Mesenchymal stem cell (in vitro differentiated cells and primary cell): ENCODE measurements at regions not wholly inside any gene's neighbourhood (a gene's known extent, or its start where the extent isn't known, plus 50 kb on each side); places are given as distances from the start of the nearest gene placed in this dataset.

Experiments used
- DNase-seq: peaks from one replicate; pipeline ENCODE4 v3.0.0-alpha.2; 2013
- H2AFZ ChIP-seq: one replicate; pipeline ENCODE4 v1.6.1; 2013; ENCODE audit warnings: low read depth, mild to moderate bottlenecking, control low read depth, inconsistent platforms, low read length, moderate library complexity
- H2AK5ac ChIP-seq: 2 replicates; pipeline ENCODE4 v1.6.1; 2013; ENCODE audit warnings: low read length, moderate library complexity, mild to moderate bottlenecking, inconsistent platforms; ENCODE audit not compliant: severe bottlenecking
- H2BK120ac ChIP-seq: one replicate; pipeline ENCODE4 v1.6.1; 2013; ENCODE audit warnings: low read depth, mild to moderate bottlenecking, inconsistent platforms, low read length, moderate library complexity
- H2BK12ac ChIP-seq, 2 experiments: one replicate each; pipeline ENCODE4 v1.6.1; 2013; ENCODE audit warnings: inconsistent platforms in 2 of 2, low read length in 2 of 2, mild to moderate bottlenecking in 2 of 2, moderate library complexity in 2 of 2, control low read depth in 1 of 2
- H2BK15ac ChIP-seq: one replicate; pipeline ENCODE4 v1.6.1; 2013; ENCODE audit warnings: mild to moderate bottlenecking, low read depth, inconsistent platforms; ENCODE audit not compliant: poor library complexity, severe bottlenecking
- H2BK5ac ChIP-seq: 2 replicates; pipeline ENCODE4 v1.6.1; 2013; ENCODE audit warnings: low read depth, mild to moderate bottlenecking, low read length, control low read depth, inconsistent platforms; ENCODE audit not compliant: poor library complexity, severe bottlenecking
- H3K14ac ChIP-seq, 2 experiments: one replicate each; pipeline ENCODE4 v1.6.1; 2013; ENCODE audit warnings: inconsistent platforms in 2 of 2, low read length in 2 of 2, control low read depth in 1 of 2, mild to moderate bottlenecking in 1 of 2, moderate library complexity in 1 of 2
- H3K18ac ChIP-seq, 2 experiments: one replicate each; pipeline ENCODE4 v1.6.1; 2013; ENCODE audit warnings: inconsistent platforms in 2 of 2, low read length in 2 of 2, control low read depth in 1 of 2, low read depth in 1 of 2, mild to moderate bottlenecking in 1 of 2
- H3K23ac ChIP-seq, 2 experiments: one replicate each; pipeline ENCODE4 v1.6.1; 2013; ENCODE audit warnings: inconsistent platforms in 2 of 2, low read length in 2 of 2, mild to moderate bottlenecking in 2 of 2, moderate library complexity in 2 of 2, control low read depth in 1 of 2
- H3K27ac ChIP-seq: 2 replicates; pipeline ENCODE4 v1.5.1; 2013; ENCODE audit warnings: mild to moderate bottlenecking, moderate library complexity, low read length, control low read depth, inconsistent platforms; ENCODE audit not compliant: poor library complexity, severe bottlenecking
- H3K27me3 ChIP-seq, 2 experiments: 2 replicates each; pipeline versions ENCODE4 v1.6.1 to v1.7.0; 2013; ENCODE audit warnings: low read length in 2 of 2, mild to moderate bottlenecking in 2 of 2, moderate library complexity in 2 of 2, control low read depth in 1 of 2, inconsistent platforms in 1 of 2; ENCODE audit not compliant: control insufficient read depth in 1 of 2, insufficient read depth in 1 of 2
- H3K36me3 ChIP-seq, 2 experiments: 2 replicates each; pipeline versions ENCODE4 v1.6.1 to v1.7.0; 2013; ENCODE audit warnings: low read length in 2 of 2, control low read depth in 1 of 2, inconsistent platforms in 1 of 2, low read depth in 1 of 2, mild to moderate bottlenecking in 1 of 2; ENCODE audit not compliant: insufficient read depth in 2 of 2, control insufficient read depth in 1 of 2
- H3K4ac ChIP-seq, 2 experiments: one replicate each; pipeline ENCODE4 v1.6.1; 2013; ENCODE audit warnings: inconsistent platforms in 2 of 2, low read length in 2 of 2, mild to moderate bottlenecking in 2 of 2, moderate library complexity in 2 of 2, control low read depth in 1 of 2, low read depth in 1 of 2
- H3K4me1 ChIP-seq: 2 replicates; pipeline ENCODE4 v1.6.1; 2013; ENCODE audit warnings: low read depth, low read length, control low read depth; ENCODE audit not compliant: control insufficient read depth, insufficient read depth
- H3K4me2 ChIP-seq: 2 replicates; pipeline ENCODE4 v1.6.1; 2013; ENCODE audit warnings: low read length, mild to moderate bottlenecking, inconsistent platforms; ENCODE audit not compliant: poor library complexity, severe bottlenecking
- H3K4me3 ChIP-seq, 2 experiments: 2 replicates each; pipeline versions ENCODE4 v1.5.1 to v1.7.0; 2013; ENCODE audit warnings: low read length in 2 of 2, mild to moderate bottlenecking in 2 of 2, control low read depth in 1 of 2, low read depth in 1 of 2; ENCODE audit not compliant: insufficient read depth in 1 of 2
- H3K79me1 ChIP-seq: replicated peaks from 2 replicates; pipeline ENCODE4 v1.6.1; 2013; ENCODE audit warnings: mild to moderate bottlenecking, control low read depth, low read length, inconsistent platforms; ENCODE audit not compliant: poor library complexity, severe bottlenecking
- H3K9ac ChIP-seq: 2 replicates; pipeline ENCODE4 v1.7.0; 2013; ENCODE audit warnings: mild to moderate bottlenecking, low read length, moderate library complexity
- H3K9me3 ChIP-seq: 2 replicates; pipeline ENCODE4 v1.7.0; 2013; ENCODE audit warnings: mild to moderate bottlenecking, low read length; ENCODE audit not compliant: control insufficient read depth
- H4K8ac ChIP-seq: one replicate; pipeline ENCODE4 v1.6.1; 2013; ENCODE audit warnings: inconsistent platforms, mild to moderate bottlenecking, low read length, moderate library complexity
- H4K91ac ChIP-seq: one replicate; pipeline ENCODE4 v1.6.1; 2013; ENCODE audit warnings: mild to moderate bottlenecking, low read length, inconsistent platforms
- WGBS: methylation state at CpG from one replicate; pipeline ENCODE4 v1.1.7; 2013; ENCODE audit warnings: mixed read lengths; 5-methylcytosine and 5-hydroxymethylcytosine counted together

DNA sequence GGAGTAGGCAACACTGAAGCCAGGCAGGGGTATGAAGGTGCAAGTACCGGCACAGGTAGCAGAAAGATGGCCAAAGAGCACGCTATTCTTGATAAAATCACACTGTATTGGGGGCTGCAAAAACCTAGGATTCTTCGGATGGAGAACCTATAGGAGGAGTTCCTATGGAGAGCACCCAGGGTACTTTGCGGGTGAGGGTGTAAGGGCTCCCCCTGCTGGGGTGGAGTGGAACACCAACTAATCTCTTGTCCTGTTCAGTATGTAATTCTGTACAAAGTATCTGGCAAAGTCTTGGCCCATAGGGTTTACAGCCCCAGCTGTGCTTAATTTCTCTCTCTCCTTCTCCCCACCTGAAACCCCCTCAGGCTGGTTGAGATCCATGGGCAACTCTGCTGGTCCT is 393.1 kb upstream of the ASIC2 start:
- Histone ChIP-seq H3K4me3 (no peak overlapping the region), H4K8ac (no peak overlapping the region), H3K14ac (no peak overlapping the region), H3K23ac (no peak overlapping the region), H2BK120ac (no peak overlapping the region), H4K91ac (no peak overlapping the region), H3K4me2 (no peak overlapping the region), H3K4ac (no peak overlapping the region), H3K36me3 (no peaks in the 10 kb centered on the region), H2AFZ (no peak overlapping the region), H3K4me1 (no peaks in the 10 kb centered on the region), H2BK15ac (no peak overlapping the region), H3K79me1 (no peaks in the 10 kb centered on the region), H3K9me3 (no peaks in the 10 kb centered on the region), H3K9ac (no peak overlapping the region), H2AK5ac (no peak overlapping the region), H3K27me3 (peaks cover 0 to 9% of the 10 kb centered on the region in 2 experiments), H2BK5ac (no peak overlapping the region), H3K27ac (no peak overlapping the region), H3K18ac (no peak overlapping the region), H2BK12ac (no peak overlapping the region)
- DNase-seq: no peak
- WGBS: 93% methylated on average over 4 of the region's 4 CpGs

GRCh38 chr17:33687831-33688230 is 394.7 kb upstream of the ASIC2 start:
- H3K9ac ChIP-seq: no peak overlapping the region
- no peak overlapping the region for H2BK5ac ChIP-seq
- no peak overlapping the region for H2BK15ac ChIP-seq
- H3K36me3 ChIP-seq: no peaks in the 10 kb centered on the region
- H3K4me1 ChIP-seq: no peaks in the 10 kb centered on the region
- no peak overlapping the region for H4K8ac ChIP-seq
- no peak overlapping the region for H2BK12ac ChIP-seq
- no peak for DNase-seq
- no peak overlapping the region for H4K91ac ChIP-seq
- WGBS: 64% methylated on average over 3 of the region's 3 CpGs
- no peak overlapping the region for H2AK5ac ChIP-seq
- H2AFZ ChIP-seq: no peak overlapping the region
- no peak overlapping the region for H3K4me3 ChIP-seq
- H3K23ac ChIP-seq: no peak overlapping the region
- H3K14ac ChIP-seq: no peak overlapping the region
- no peak overlapping the region for H3K4ac ChIP-seq
- peaks cover 0 to 9% of the 10 kb centered on the region in 2 experiments for H3K27me3 ChIP-seq
- no peak overlapping the region for H2BK120ac ChIP-seq
- no peak overlapping the region for H3K18ac ChIP-seq
- H3K4me2 ChIP-seq: no peak overlapping the region
- no peak overlapping the region for H3K27ac ChIP-seq
- H3K9me3 ChIP-seq: no peaks in the 10 kb centered on the region
- no peaks in the 10 kb centered on the region for H3K79me1 ChIP-seq

- Histone ChIP-seq H3K9ac (no peak overlapping the region), H3K14ac (no peak overlapping the region), H3K4ac (no peak overlapping the region), H3K27me3 (peaks cover 0 to 10% of the 10 kb centered on the region in 2 experiments), H2BK120ac (no peak overlapping the region), H3K36me3 (no peaks in the 10 kb centered on the region), H2BK15ac (no peak overlapping the region), H2AK5ac (no peak overlapping the region), H2AFZ (no peak overlapping the region), H3K4me3 (no peak overlapping the region), H3K79me1 (no peaks in the 10 kb centered on the region), H4K91ac (no peak overlapping the region), H3K27ac (no peak overlapping the region), H3K18ac (no peak overlapping the region), H2BK12ac (no peak overlapping the region), H4K8ac (no peak overlapping the region), H2BK5ac (no peak overlapping the region), H3K23ac (no peak overlapping the region), H3K4me2 (no peak overlapping the region), H3K4me1 (no peaks in the 10 kb centered on the region), H3K9me3 (no peaks in the 10 kb centered on the region)
- 84% methylated on average over 4 of the region's 4 CpGs for WGBS
- no peak for DNase-seq
These were observed 395.7 kb upstream of the ASIC2 start for GRCh38 chr17:33688771-33689170.

GRCh38 chr17:33689725-33690124 is 396.6 kb upstream of the ASIC2 start:
- no peak overlapping the region for H2BK15ac ChIP-seq
- no peak overlapping the region for H2AK5ac ChIP-seq
- H4K91ac ChIP-seq: no peak overlapping the region
- WGBS: 82% methylated on average over 2 of the region's 2 CpGs
- no peaks in the 10 kb centered on the region for H3K36me3 ChIP-seq
- H3K4ac ChIP-seq: no peak overlapping the region
- H3K23ac ChIP-seq: no peak overlapping the region
- no peak for DNase-seq
- no peak overlapping the region for H2BK12ac ChIP-seq
- H3K27ac ChIP-seq: no peak overlapping the region
- no peak overlapping the region for H3K4me3 ChIP-seq
- H3K18ac ChIP-seq: no peak overlapping the region
- no peak overlapping the region for H4K8ac ChIP-seq
- no peak overlapping the region for H3K9ac ChIP-seq
- no peak overlapping the region for H3K14ac ChIP-seq
- no peak overlapping the region for H2AFZ ChIP-seq
- no peak overlapping the region for H2BK5ac ChIP-seq
- no peak overlapping the region for H3K4me2 ChIP-seq
- H3K9me3 ChIP-seq: no peaks in the 10 kb centered on the region
- H3K79me1 ChIP-seq: no peaks in the 10 kb centered on the region
- H3K4me1 ChIP-seq: no peaks in the 10 kb centered on the region
- H2BK120ac ChIP-seq: no peak overlapping the region
- H3K27me3 ChIP-seq: peaks cover 0 to 18% of the 10 kb centered on the region in 2 experiments
